Activated naive CD4-positive, alpha-beta T cell treated with anti-CD3 and anti-CD28 coated beads for 36 hours (primary cell): ENCODE measurements at regions not wholly inside any gene's neighbourhood (a gene's known extent, or its start where the extent isn't known, plus 50 kb on each side); places are given as distances from the start of the nearest gene placed in this dataset.
"Not testable (repeated sequence)": the region's sequence is repeated elsewhere in the genome, so short reads cannot be mapped to it uniquely, and the experiment has no call there.

Experiments
- CTCF ChIA-PET: fragments of 350-600 bp; sonication (Branson Sonifier 250); formaldehyde crosslinking; loops from one replicate; lab custom pipeline; 2021; ENCODE audit warnings: antibody characterized with exemption; lab: Charles Lee
- DNase-seq: peaks from one replicate; pipeline ENCODE4 v3.0.0-alpha.2; 2020
- H3K27ac Mint-ChIP-seq: one replicate; pipeline ENCODE4 v1.8.0; 2021; ENCODE audit warnings: mild to moderate bottlenecking, mixed read lengths
- H3K27me3 Mint-ChIP-seq: one replicate; pipeline ENCODE4 v1.8.0; 2021; ENCODE audit warnings: low read depth, mixed read lengths
- H3K36me3 Mint-ChIP-seq: one replicate; pipeline ENCODE4 v1.8.0; 2021; ENCODE audit warnings: low read depth, mixed read lengths
- H3K4me1 Mint-ChIP-seq: one replicate; pipeline ENCODE4 v1.8.0; 2021; ENCODE audit warnings: low read depth, mixed read lengths
- H3K4me3 Mint-ChIP-seq: one replicate; pipeline ENCODE4 v1.8.0; 2021; ENCODE audit warnings: mild to moderate bottlenecking, moderate library complexity, mixed read lengths
- H3K9me3 Mint-ChIP-seq: one replicate; pipeline ENCODE4 v1.8.0; 2021; ENCODE audit warnings: mixed read lengths
- intact Hi-C: fragments of 100-400 bp; cut with micrococcal nuclease; formaldehyde crosslinking; loops from one replicate; pipeline ENCODE4 v1.15.1; 2023

DNA sequence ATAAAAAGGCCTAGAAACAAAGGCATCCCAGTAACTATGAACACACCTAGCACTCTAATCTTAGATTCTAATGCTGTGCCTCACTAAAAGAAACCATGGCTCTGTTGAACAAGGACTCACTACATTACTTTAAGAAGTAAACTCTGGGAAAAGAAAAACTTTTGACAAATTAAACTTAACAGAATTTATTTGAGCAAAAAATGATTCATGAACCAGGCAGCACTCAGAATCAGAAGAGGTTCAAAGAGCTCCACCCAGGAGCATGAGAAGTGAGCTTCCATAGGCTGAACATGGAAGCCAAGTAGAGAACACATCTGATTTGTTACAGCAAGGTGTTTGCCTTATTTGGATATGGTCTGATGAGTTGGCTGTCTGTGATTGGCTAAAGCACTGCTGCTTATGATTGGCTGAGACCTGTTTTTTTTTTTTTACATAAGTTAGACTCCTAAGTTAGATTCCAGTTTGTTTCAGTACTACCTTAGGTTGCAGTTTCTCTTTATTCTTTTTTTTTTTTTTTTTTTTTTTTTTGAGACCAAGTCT, 343.6 kb upstream of the SASH1 start:
- Mint-ChIP-seq H3K4me3 (no peak overlapping the region), H3K36me3 (no peaks in the 10 kb centered on the region), H3K9me3 (peaks cover 2% of the 10 kb centered on the region), H3K27me3 (peaks cover 1% of the 10 kb centered on the region), H3K27ac (no peak overlapping the region), H3K4me1 (no peaks in the 10 kb centered on the region)
- intact Hi-C loops = no loop called here
- CTCF ChIA-PET = no interaction called here
- DNase-seq = no peak

DNA sequence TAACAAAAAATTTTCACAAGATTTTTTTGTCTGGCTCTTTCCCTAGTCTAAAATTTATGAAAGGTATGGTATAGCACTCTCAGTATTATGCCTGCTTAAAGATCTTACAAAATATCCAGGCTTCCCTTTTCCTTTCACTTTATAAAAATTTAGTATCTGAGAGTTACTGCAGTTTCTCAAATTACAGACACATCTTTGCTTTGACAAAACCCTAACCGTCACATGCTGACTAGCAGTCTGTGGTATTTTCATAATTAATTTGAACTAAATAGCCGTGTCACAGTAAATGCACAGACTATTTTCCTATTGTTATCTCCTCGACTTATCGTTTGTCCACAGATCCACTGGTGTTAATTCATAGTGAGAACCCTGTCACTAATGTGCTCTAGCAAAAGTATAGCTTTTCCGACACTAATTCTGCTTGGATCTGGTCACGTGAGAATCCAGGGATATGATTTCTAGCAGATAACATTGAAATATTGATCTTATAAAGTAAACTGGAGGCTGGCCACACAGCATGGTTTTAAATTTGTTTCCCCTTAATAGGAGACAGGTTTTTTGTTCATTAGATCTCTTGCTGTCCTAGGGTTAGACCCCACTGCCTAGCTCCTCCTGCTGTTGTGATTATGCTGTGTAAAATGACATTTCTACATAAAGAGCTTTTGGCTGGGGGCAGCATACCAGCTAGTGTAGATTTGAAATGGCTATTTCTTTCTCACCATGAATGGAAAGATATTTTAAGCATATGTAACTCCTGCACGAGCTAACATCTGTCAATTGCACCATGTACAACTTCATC, 340.6 kb upstream of the SASH1 start:
- Mint-ChIP-seq H3K4me3 (no peak overlapping the region), H3K36me3 (no peaks in the 10 kb centered on the region)

DNA sequence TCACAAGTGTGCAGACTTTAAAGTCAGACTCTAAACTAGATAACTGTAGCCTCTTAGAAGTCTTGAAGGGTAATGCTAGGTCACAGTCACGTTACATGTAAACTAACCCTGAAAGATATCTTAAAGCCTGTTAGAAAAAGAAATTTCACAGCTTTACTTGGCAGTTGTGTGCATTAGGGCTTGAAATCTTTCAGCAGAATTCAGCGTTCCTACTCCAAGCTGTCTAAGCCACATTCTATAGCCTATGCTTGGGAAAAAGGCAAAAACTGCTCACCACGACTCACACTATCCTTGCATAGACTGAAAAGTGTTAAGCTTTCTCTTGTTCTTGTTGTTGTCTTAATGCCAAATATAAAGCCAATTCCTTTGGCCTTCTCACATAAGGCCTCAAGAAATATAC, 338.0 kb upstream of the SASH1 start:
- H3K27ac Mint-ChIP-seq = no peak overlapping the region
- no peak for DNase-seq
- no peak overlapping the region for H3K4me3 Mint-ChIP-seq
- H3K4me1 Mint-ChIP-seq = no peaks in the 10 kb centered on the region
- intact Hi-C loops = no loop called here
- peaks cover 2% of the 10 kb centered on the region for H3K9me3 Mint-ChIP-seq
- no peaks in the 10 kb centered on the region for H3K36me3 Mint-ChIP-seq
- CTCF ChIA-PET = no interaction called here
- H3K27me3 Mint-ChIP-seq = peaks cover 2% of the 10 kb centered on the region

More for the DNA sequence above, 340.6 kb upstream of the SASH1 start:
- intact Hi-C loops = no loop called here
- no peak overlapping the region for H3K27ac Mint-ChIP-seq
- DNase-seq = no peak
- no peaks in the 10 kb centered on the region for H3K4me1 Mint-ChIP-seq
- CTCF ChIA-PET = interaction anchor here (0.8 to 1.2 kb wide), 2 partner anchors 14 to 366 kb away, joined by 3 read pairs; no protein-coding TSS in a partner anchor
- H3K9me3 Mint-ChIP-seq = peaks cover 2% of the 10 kb centered on the region
- peaks cover 3% of the 10 kb centered on the region for H3K27me3 Mint-ChIP-seq

DNA sequence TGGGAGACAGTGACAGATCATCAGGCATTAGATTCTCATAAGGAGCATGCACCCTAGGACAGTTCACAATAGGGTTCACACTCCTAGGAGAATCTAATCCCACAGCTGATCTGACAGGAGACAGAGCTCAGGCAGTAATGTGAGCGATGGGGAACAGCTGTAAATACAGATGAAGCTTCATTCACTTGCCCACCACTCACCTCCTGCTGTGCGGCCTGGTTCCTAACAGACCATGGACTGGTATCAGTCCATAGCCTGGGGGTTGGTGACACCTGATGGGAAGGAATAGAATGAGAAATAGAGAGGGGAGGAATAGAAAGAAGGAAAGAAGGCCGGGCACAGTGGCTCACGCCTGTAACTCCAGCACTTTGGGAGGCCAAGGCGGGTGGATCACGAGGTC, 336.8 kb upstream of the SASH1 start:
- Mint-ChIP-seq H3K4me3 (no peak overlapping the region), H3K27me3 (peaks cover 2% of the 10 kb centered on the region), H3K27ac (no peak overlapping the region), H3K36me3 (no peaks in the 10 kb centered on the region), H3K9me3 (peaks cover 9% of the 10 kb centered on the region), H3K4me1 (no peaks in the 10 kb centered on the region)
- CTCF ChIA-PET = interaction anchor here (0.6 kb wide), 1 partner anchor 1584 kb away, joined by 3 read pairs; no protein-coding TSS in a partner anchor
- no peak for DNase-seq
- intact Hi-C loops = no loop called here

DNA sequence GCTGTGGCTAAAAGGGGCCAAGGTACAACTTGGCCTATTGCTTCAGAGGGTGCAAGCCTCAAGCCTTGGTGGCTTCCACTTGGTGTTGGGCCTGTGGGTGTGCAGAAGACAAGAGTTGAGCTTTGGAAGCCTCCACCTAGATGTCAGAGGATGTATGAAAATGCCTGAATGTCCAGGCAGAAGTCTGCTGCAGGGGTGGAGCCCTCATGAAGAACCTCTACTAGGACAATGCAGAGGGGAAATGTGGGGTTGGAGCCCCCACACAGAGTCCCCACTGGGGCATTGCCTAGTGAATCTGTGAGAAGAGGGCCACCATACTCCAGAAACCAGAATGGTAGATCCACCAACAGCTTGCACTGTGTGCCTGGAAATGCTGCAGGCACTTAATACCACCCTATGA, 332.1 kb upstream of the SASH1 start:
- CTCF ChIA-PET, DNase-seq, H3K27ac Mint-ChIP-seq, H3K4me1 Mint-ChIP-seq, H3K36me3 Mint-ChIP-seq, intact Hi-C loops, H3K27me3 Mint-ChIP-seq, H3K4me3 Mint-ChIP-seq: not testable (repeated sequence)
- H3K9me3 Mint-ChIP-seq = peaks cover 20% of the 10 kb centered on the region

DNA sequence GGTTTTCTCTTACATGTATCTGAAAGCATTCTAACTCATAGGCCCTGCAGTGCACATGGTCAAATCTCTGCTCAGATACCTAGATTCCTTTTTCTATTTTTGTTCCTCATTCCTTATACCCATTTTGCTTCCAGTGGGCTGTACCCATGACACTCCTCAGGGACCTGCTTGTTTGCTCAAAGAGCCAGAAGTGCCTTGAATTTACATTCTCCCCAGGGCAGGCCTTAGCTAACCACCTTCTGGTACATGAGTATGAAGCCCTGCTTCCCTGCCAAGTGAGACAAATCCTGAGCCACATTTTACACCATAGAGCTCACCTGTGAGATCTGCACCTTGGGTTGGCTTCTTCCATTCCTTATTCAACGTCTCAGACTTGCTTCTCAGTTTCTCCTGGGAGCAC, 326.6 kb upstream of the SASH1 start:
- Mint-ChIP-seq H3K36me3 (no peaks in the 10 kb centered on the region), H3K9me3 (peaks cover 10% of the 10 kb centered on the region), H3K4me3 (no peak overlapping the region), H3K4me1 (no peaks in the 10 kb centered on the region), H3K27ac (no peak overlapping the region), H3K27me3 (no peaks in the 10 kb centered on the region)
- intact Hi-C loops = no loop called here
- no peak for DNase-seq
- CTCF ChIA-PET = interaction anchor here (0.6 to 1.1 kb wide), 2 partner anchors 13 to 509 kb away, joined by 3 read pairs; no protein-coding TSS in a partner anchor

DNA sequence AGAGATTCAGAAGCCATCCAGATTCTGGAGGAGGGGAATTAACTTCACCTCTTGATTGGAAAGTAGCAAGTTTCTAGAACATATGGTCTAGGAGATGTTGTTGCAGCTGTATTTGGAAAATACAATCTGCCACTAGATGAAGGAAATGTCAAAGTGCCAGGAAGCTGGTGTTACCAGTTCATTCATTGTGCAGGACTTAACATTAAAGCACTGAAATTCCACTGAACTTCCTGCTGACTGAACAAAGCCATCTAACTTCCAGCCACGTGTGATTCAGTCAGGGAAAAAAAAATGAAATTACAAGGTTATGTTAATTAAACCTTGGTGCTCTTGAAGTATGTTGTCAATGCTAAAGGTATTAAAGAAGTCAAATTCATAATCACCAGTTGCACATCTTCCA, 321.5 kb upstream of the SASH1 start:
- no peak for DNase-seq
- CTCF ChIA-PET = no interaction called here

DNA sequence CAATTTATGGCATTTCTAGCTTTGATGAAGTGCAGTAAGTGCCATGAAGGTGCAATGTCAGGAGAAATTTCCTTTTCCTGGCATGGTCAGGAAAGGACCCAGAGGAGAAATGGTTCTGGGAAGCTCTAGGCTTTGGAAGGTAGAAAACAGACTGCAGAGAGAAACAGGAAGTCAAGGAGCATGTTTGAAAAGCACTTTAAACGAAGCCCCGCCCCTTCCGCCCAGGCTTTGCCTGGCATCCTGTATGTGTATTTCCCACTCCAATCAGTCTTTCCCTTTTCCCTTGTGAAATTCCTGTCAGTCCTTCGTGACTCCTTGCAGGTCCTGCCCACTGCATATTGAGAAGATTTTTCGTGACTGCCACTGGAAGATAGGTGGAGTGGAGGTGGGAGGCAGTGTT, 320.9 kb upstream of the SASH1 start:
- CTCF ChIA-PET = no interaction called here
- Mint-ChIP-seq H3K27ac (no peak overlapping the region), H3K27me3 (no peaks in the 10 kb centered on the region), H3K4me3 (no peak overlapping the region), H3K36me3 (no peaks in the 10 kb centered on the region), H3K4me1 (no peaks in the 10 kb centered on the region), H3K9me3 (no peaks in the 10 kb centered on the region)
- intact Hi-C loops = no loop called here
- no peak for DNase-seq

More for the DNA sequence above, 321.5 kb upstream of the SASH1 start:
- no peaks in the 10 kb centered on the region for H3K27me3 Mint-ChIP-seq
- H3K36me3 Mint-ChIP-seq = no peaks in the 10 kb centered on the region
- H3K9me3 Mint-ChIP-seq = no peaks in the 10 kb centered on the region
- no peak overlapping the region for H3K4me3 Mint-ChIP-seq
- no peaks in the 10 kb centered on the region for H3K4me1 Mint-ChIP-seq
- H3K27ac Mint-ChIP-seq = no peak overlapping the region
- intact Hi-C loops = no loop called here

DNA sequence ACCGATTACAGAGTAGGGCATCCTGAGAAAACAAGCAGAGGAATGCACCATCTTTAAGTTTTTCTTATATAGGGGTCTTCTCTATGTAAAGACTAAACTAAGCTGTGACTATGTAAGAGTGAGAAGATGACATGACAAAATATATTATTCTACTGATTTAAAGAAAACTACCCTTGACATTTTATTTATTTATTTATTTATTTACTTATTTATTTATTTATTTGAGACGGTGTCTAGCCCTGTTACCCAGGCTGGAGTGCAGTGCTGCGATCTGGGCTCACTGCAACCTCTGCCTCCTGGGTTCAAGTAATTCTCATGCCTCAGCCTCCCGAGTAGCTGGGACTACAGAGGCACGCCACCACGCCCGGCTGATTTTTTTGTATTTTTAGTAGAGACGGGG, 320.4 kb upstream of the SASH1 start:
- CTCF ChIA-PET, H3K36me3 Mint-ChIP-seq, H3K4me1 Mint-ChIP-seq, H3K27ac Mint-ChIP-seq, H3K4me3 Mint-ChIP-seq, DNase-seq, H3K9me3 Mint-ChIP-seq, intact Hi-C loops, H3K27me3 Mint-ChIP-seq: not testable (repeated sequence)

DNA sequence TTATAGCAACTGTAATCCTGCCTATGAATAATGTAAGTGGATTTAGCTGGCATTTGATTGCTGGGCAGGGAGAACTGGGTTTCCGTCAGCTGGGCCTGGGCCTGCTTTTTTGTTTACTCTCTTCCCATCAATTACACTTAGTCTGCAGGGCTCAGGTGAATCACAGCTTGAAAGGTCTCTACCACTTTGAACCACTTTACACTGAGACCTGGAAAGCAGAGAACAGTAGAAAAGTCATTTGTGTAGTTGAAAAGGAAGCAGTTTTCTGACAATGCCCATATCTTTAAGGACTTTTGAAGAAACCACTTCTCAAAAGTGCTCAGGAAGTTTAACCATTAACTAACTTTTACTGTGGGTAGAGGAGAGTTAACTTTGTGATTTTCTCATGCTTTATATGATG, 315.4 kb upstream of the SASH1 start:
- Mint-ChIP-seq H3K4me3 (no peak overlapping the region), H3K36me3 (no peaks in the 10 kb centered on the region), H3K4me1 (no peaks in the 10 kb centered on the region), H3K27ac (no peak overlapping the region), H3K9me3 (no peaks in the 10 kb centered on the region), H3K27me3 (no peaks in the 10 kb centered on the region)
- DNase-seq = no peak
- CTCF ChIA-PET = no interaction called here
- intact Hi-C loops = no loop called here

DNA sequence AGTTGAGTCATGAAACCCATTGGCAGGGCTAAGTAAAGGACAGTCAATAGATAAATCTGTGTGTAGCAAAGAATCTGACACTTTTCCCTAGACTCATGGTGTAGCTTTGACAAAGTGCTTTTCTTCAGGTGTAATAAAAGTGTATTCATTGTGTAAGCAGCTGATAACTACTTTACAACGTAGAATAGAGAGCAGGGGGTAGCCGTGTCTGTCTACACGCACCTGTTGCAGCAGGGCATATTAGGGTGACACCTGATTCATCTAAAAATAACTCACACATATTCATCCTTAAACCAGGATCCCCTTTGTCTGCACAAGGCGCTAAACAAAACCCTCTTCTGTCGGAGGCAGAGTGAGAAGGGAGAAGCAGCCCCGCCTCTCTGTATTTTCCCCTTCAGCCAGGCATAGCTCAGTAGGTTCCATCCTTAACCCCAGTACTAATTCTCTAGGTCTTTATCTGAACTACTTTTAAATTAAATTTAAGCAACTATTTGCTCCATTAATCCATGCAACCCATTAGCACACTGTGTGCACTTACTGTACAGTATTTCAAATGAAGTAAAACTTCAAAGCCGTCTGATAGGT, 306.7 kb upstream of the SASH1 start:
- no peaks in the 10 kb centered on the region for H3K36me3 Mint-ChIP-seq
- no peak overlapping the region for H3K27ac Mint-ChIP-seq
- no peak for DNase-seq
- intact Hi-C loops = no loop called here
- H3K4me1 Mint-ChIP-seq = no peaks in the 10 kb centered on the region
- CTCF ChIA-PET = no interaction called here
- H3K27me3 Mint-ChIP-seq = no peaks in the 10 kb centered on the region
- H3K9me3 Mint-ChIP-seq = no peaks in the 10 kb centered on the region
- H3K4me3 Mint-ChIP-seq = no peak overlapping the region

DNA sequence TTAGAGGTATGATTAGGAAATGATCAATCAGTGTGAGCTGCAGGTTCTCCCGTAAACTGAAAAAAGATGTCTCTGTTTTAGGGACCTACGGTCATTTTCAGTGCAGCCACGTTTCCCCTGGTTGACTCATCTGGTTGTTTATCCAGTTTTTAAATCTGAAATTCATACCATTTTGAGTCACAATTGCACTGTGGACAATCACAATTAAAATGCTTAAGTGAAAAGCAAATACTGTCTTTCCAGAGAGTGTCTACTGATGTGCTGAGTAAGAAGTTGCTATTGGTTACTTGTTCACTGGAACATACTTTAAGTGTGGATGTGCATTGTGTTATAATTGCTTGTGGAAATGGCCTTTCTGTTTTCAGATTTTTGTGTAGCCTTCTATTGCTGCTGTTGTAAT, 305.1 kb upstream of the SASH1 start:
- no peaks in the 10 kb centered on the region for H3K4me1 Mint-ChIP-seq

DNA sequence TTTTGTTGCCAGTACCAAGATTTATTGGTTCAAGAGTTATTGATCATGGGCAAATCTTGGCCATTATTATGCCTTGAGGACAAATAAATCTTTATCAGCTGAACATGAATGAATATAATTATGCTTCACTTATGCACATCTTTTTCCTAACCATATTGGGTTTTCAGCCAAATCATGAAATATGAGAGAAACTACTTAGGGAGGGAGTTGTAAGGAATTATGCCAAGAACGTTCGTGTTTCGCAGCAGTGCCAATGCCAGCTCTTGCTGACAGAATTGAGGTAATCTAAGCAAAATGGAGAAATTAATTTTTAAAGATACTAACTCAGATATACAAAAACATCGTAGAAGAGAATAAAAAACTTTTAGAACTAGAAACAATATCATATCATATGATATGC, 301.1 kb upstream of the SASH1 start:
- intact Hi-C loops = no loop called here
- H3K4me3 Mint-ChIP-seq = no peak overlapping the region
- no peaks in the 10 kb centered on the region for H3K36me3 Mint-ChIP-seq
- H3K9me3 Mint-ChIP-seq = no peaks in the 10 kb centered on the region
- H3K4me1 Mint-ChIP-seq = no peaks in the 10 kb centered on the region
- H3K27ac Mint-ChIP-seq = no peak overlapping the region
- H3K27me3 Mint-ChIP-seq = no peaks in the 10 kb centered on the region
- DNase-seq = no peak
- CTCF ChIA-PET = no interaction called here

More for the DNA sequence above, 305.1 kb upstream of the SASH1 start:
- intact Hi-C loops = no loop called here
- H3K9me3 Mint-ChIP-seq = no peaks in the 10 kb centered on the region
- H3K27ac Mint-ChIP-seq = no peak overlapping the region
- H3K36me3 Mint-ChIP-seq = no peaks in the 10 kb centered on the region
- CTCF ChIA-PET = no interaction called here
- H3K4me3 Mint-ChIP-seq = no peak overlapping the region
- DNase-seq = no peak
- H3K27me3 Mint-ChIP-seq = no peaks in the 10 kb centered on the region
